ENCODE measurements at regions not wholly inside any gene's neighbourhood (a gene's known extent, or its start where the extent isn't known, plus 50 kb on each side); places are given as distances from the start of the nearest gene placed in this dataset.

GRCh38 chr6:50116797-50117542 is 67.2 kb upstream of the DEFB112 start:
- no peak for TF ChIP-seq ZNF404 (tag by site-specific recombination; IDR thresholded peaks at IDR 0.05)
- TF ChIP-seq PATZ1 (tag by site-specific recombination; IDR thresholded peaks at IDR 0.05): no peak
- no peak for TF ChIP-seq ZNF549 (tag by site-specific recombination; IDR thresholded peaks at IDR 0.05)
- TF ChIP-seq HOXA7 (CRISPR knock-in tag; IDR thresholded peaks at IDR 0.05; ENCODE audit: borderline replicate concordance): no peak
- no peak for TF ChIP-seq CTCF (tag by site-specific recombination; IDR thresholded peaks at IDR 0.05)
- TF ChIP-seq ZNF580 (tag by site-specific recombination; IDR thresholded peaks at IDR 0.05): no peak
- no peak for TF ChIP-seq ZNF211 (tag by site-specific recombination; IDR thresholded peaks at IDR 0.05; ENCODE audit: low read depth)
- TF ChIP-seq ZNF112 (tag by site-specific recombination; IDR thresholded peaks at IDR 0.05): no peak

Data from HEK293 (cell line).